ENCODE measurements at regions not wholly inside any gene's neighbourhood (a gene's known extent, or its start where the extent isn't known, plus 50 kb on each side); places are given as distances from the start of the nearest gene placed in this dataset.

DNA sequence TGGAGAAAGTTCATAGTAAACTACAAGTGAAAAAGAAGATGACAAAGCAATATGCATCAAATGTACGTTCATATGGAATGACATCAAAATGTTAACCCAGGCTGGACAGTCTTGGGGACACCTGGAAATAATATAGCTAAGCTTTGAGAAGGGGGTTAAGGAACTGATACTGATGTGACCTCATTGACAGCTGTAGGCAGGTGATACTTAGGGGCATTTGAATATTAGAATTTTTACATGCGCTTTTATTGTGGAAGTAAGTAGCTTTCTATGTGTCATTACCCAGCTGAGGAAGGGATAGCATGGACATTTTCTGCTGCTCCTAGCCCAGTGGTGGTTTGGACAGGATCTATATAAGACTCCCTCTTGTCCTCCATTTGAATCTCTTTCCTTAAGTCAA, 299.7 kb downstream of the CWC27 start:
- H3K4me1 ChIP-seq = peaks cover 0 to 13% (median 0%) of the 10 kb centered on the region in 4 donors
- DNase-seq = no peak
- H3K27ac ChIP-seq = no peak overlapping the region
- H3K9me3 ChIP-seq = no peaks in the 10 kb centered on the region
- no peaks in the 10 kb centered on the region for H3K27me3 ChIP-seq
- H3K36me3 ChIP-seq = no peaks in the 10 kb centered on the region
- no peak overlapping the region for H3K4me3 ChIP-seq
- no peak for TF ChIP-seq POLR2A (IDR thresholded peaks at IDR 0.05)
- TF ChIP-seq, protein P1, sequence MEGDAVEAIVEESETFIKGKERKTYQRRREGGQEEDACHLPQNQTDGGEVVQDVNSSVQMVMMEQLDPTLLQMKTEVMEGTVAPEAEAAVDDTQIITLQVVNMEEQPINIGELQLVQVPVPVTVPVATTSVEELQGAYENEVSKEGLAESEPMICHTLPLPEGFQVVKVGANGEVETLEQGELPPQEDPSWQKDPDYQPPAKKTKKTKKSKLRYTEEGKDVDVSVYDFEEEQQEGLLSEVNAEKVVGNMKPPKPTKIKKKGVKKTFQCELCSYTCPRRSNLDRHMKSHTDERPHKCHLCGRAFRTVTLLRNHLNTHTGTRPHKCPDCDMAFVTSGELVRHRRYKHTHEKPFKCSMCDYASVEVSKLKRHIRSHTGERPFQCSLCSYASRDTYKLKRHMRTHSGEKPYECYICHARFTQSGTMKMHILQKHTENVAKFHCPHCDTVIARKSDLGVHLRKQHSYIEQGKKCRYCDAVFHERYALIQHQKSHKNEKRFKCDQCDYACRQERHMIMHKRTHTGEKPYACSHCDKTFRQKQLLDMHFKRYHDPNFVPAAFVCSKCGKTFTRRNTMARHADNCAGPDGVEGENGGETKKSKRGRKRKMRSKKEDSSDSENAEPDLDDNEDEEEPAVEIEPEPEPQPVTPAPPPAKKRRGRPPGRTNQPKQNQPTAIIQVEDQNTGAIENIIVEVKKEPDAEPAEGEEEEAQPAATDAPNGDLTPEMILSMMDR (IDR thresholded peaks at IDR 0.05) = no peak

DNA sequence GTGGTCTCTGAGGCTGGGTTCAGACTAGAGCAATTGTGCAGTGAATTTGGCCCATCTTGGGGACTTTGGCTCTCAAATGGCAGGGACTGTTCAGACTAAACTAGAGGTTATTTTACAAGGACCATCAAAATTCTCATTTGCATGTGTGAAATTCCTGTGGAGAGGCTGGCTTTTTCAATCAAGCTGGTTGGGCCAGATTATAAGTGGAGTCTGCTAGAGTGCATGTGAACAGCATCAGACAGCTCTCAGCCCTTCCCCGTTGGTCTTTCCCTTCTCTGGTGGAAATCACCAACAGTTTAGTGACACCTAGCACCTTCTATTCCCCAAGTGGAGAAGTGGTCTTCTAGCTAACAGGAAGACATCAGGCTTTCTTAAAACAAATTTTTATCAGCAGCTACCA, 301.3 kb downstream of the CWC27 start:
- H3K4me1 ChIP-seq = peaks cover 0 to 13% (median 0%) of the 10 kb centered on the region in 4 donors
- no peaks in the 10 kb centered on the region for H3K36me3 ChIP-seq
- H3K9me3 ChIP-seq = no peaks in the 10 kb centered on the region
- H3K27ac ChIP-seq = no peak overlapping the region
- no peak for DNase-seq
- TF ChIP-seq POLR2A (IDR thresholded peaks at IDR 0.05) = no peak
- TF ChIP-seq, protein P1 (IDR thresholded peaks at IDR 0.05) = no peak
- no peak overlapping the region for H3K4me3 ChIP-seq
- H3K27me3 ChIP-seq = no peaks in the 10 kb centered on the region

DNA sequence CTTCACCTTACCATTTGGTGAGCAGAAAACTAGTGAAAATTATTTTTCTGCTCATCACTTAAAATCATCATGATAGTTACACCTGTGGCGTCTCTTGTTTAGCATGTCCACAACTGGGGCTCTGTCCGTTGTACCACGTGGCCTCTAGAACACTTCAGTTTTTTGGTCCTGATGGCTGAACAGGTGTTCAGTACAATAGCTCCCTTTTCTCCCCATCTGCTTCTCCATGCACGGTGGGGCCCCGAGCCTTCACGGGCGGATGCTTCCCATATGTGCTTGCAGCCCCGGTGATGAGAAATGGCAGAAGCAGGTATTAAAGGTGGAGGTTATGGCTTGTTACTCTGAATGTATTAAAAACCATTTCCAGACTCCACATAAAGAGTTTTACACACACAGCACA, 304.1 kb downstream of the CWC27 start:
- DNase-seq = peak in 2 of 3 donors; percentile 53 to 55
- no peaks in the 10 kb centered on the region for H3K36me3 ChIP-seq
- H3K27ac ChIP-seq = no peak overlapping the region
- no peaks in the 10 kb centered on the region for H3K27me3 ChIP-seq
- H3K4me1 ChIP-seq = no peaks in the 10 kb centered on the region
- TF ChIP-seq, protein P1 (IDR thresholded peaks at IDR 0.05) = no peak
- no peak for TF ChIP-seq POLR2A (IDR thresholded peaks at IDR 0.05)
- H3K9me3 ChIP-seq = no peaks in the 10 kb centered on the region
- no peak overlapping the region for H3K4me3 ChIP-seq

DNA sequence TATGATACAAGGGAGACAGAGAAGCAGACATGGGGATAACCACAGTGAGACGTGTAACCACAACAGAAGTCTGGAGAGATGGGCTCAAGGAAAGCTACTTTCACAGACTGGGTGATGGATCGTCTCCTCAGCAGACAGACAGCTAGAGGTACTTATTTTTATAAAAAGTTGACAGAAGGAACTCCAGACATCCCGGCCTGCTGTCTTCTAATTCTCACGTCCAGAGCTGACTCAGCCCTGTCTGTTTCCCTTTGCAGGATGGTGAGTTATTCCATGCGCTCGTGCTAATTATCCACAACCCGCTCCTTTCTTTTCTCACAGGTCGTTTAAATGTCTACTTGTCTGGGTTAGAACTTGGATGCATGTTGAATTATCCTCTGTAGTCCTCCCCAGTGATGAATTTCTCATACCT, 304.5 kb downstream of the CWC27 start:
- Histone ChIP-seq H3K36me3 (no peaks in the 10 kb centered on the region), H3K4me1 (no peaks in the 10 kb centered on the region), H3K27me3 (no peaks in the 10 kb centered on the region), H3K4me3 (no peak overlapping the region), H3K9me3 (no peaks in the 10 kb centered on the region), H3K27ac (no peak overlapping the region)
- TF ChIP-seq POLR2A (IDR thresholded peaks at IDR 0.05) = no peak
- TF ChIP-seq, protein P1 (IDR thresholded peaks at IDR 0.05) = no peak
- DNase-seq = no peak

DNA sequence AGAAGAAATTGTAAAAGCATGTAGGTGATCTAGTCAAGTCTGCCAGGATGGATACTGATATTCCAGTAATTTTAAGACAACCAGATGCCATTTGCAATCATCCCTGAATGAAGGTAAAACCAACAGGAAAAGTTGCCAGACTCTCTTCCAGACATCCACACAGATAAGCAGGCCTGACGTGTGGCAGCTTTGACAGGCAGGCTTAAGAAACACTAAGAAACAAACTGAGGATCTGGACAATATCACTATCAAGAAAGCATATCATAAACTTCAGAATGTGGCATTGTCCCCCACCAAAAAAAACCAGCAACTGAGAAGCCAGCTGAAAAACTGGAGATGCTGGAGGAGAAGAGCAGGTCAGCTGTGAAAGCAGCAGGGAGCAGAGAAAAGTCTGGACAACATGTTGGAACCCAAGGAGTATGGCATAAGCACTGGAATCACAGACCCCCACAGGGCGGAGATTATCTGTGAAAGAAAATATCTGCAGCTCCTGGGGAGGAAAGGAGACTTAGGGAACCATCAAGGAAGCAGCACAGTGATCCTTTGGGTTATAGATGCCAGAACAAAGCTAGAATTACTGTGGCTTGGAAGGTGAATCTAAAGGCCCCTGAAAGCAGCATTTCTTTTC, 307.0 kb downstream of the CWC27 start:
- Histone ChIP-seq H3K36me3 (no peaks in the 10 kb centered on the region), H3K4me3 (no peak overlapping the region), H3K27me3 (no peaks in the 10 kb centered on the region), H3K27ac (peak overlapping the region in 1 of 4 donors; percentile 32), H3K9me3 (no peaks in the 10 kb centered on the region), H3K4me1 (no peaks in the 10 kb centered on the region)
- no peak for DNase-seq
- TF ChIP-seq POLR2A (IDR thresholded peaks at IDR 0.05) = no peak
- TF ChIP-seq, protein P1 (IDR thresholded peaks at IDR 0.05) = no peak
